ENCODE measurements at regions not wholly inside any gene's neighbourhood (a gene's known extent, or its start where the extent isn't known, plus 50 kb on each side); places are given as distances from the start of the nearest gene placed in this dataset.

DNA sequence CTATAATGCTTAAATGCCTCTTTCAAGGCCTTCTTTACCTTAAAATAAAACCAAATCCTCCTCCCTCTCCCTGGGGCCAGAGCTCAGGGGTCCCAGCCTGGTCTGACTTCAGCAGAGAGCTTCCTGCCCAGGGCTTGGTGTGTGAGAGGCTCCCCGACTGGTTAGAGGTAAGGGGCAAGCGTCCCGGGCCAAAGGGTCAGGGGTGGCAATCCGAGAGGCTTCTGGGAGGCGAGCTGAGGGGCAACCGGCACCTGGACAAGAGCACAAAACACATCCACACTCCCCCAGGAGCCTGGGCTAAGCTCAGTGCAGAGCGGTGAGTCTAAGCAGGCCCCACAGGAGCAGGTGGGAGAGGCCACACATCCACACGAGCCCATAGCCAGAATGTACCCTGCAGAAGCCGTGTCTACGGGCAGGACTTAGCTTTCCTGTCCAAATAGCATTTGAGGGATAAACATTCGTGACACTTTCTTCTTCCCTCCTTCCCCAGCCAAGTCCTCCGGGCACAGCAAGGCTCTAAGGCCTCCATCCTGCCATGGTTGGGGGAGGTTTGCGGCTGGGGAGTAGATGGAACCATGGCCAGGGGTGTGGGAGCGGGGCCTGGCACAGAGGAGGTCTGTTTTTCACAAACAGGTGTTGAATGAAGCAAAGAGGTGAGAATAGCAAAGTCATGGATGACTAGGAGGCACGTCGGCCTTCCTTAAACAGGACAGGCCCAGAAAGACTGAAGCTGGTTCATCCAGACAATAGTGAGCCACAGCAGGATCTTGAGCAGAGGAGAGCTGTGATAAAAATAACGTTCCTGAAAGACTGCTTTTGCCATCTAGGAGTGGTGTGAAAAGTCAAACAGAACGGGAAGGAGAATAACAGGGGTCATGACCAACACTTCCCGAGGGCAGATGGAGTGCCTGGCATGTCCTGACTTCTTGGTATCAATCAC lies 98.7 kb upstream of the IQSEC1 start:
- no peak for DNase-seq

DNA sequence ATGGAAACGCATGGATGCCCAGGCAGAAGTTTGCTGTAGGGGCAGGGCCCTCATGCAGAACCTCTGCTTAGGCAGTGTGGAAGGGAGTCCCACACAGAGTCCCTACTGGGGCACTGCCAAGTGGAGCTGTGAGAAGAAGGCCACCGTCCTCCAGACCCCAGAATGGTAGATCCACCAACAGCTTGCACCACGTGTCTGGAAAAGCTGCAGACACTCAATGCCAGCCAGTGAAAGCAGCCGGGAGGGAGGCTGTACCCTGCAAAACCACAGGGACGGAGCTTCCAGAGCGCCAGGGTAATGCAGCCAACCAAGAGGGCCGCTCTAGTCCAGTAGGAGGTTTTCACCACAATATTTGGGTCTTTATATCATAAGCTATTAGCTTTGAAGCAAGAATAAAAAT lies 97.1 kb upstream of the IQSEC1 start:
- no peak for DNase-seq

- DNase-seq: no peak
These were observed 95.2 kb upstream of the IQSEC1 start for GRCh38 chr3:13168391-13168790.

DNA sequence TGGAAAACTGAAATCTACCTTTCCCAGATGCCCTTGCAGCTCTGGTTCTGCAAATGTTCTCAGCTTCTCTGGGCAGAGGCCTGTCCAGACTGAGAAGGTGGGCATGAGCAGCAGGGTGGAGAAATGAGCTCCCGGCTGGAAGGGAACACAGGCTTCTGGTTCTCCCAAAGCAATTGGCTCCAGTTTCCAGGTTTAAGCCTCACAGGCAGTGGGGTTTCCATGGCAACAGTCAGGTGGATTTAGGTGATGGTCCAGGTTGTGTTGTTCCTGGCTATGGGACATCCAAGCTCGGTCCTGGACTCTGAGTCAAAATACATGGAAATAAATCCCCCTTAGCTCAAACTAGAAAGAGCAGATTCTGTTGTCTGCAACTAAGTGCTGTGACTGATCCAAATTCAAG lies 94.6 kb upstream of the IQSEC1 start:
- no peak for DNase-seq

GRCh38 chr3:13167064-13167743 lies 94.0 kb upstream of the IQSEC1 start:
- no peak for DNase-seq

DNA sequence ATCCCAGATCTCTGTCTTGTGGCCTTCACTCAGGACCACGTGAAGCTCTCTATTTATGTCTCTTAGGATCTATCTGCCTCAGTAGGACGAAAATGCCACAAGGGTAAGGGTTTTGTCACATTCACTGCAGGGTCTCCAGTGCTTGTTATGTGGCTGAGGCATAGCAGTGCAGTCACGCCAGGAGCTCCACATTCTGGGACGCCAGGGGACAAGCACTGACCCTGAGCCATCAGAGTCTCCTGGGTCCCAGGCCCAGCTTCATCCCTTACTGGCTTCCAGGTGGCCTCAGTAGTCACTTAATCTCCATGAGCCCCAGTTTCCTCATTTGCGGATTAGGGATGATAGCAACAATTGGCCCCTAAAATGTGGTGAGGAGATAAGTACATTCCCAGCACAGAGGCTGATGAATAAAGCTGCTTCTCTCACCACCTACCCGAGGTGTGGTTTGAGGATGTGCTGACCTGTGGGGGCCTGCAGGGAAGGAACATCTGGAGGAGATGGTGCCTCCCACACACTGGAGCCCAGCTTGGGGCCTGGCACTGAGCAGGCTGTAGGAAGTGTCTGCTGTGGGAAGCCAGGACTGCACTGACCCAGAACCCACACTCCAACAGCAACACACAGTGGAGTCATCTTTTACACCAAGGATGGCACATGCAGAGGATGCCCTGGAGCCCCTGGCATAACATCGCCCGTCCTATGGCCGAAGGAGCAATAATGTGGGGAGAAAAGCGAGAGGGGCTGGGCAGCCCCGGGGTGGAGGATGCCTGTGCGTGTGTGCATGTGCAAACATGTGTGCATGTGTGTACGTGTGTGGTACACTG lies 93.2 kb upstream of the IQSEC1 start:
- no peak for DNase-seq

DNA sequence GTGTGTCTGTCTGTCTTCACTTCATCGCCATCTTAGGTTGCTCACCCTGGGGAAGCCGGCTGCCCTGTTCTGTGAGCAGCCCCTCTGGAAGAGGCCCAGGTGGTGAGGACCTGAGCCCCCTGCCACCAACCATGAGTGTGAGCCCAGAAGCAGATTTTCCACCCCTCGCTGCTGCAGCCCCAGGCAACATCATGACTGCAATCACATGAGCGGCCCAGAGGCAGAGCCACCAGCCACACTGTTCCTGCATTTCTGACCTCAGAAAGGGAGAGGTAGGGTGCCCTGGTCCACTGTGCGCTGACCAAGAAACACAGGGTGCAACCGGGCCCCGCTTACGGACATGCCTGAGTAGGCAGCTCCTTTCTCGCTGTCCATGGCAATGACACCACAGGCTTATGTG lies 92.3 kb upstream of the IQSEC1 start:
- DNase-seq: no peak

GRCh38 chr3:13164893-13165492 lies 91.8 kb upstream of the IQSEC1 start:
- DNase-seq: no peak

DNA sequence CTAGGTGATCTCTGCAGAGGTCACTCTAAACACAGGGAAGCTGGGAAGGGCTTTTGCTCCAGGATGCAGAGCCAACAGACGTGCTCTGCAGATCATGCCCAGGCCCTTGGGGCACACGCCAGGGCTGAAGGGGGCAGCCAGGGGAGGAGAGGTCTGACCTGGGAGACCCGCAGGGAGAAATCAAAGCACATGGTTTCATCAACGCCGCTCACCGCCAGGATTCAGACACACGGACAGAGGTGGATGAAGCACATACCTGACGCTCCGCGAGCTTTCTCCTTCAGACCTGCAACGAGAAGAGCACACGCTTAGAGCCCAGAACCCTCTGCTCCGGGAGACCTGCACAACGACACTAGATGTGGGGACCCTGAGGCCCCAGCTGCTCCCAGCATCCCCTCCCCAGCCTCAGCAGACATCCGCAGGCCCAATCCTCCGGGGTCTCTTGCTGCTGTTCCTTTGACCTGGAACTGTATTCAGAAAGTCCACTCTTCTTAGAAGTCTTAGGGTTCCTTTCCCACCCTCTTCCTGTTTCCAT lies 90.7 kb upstream of the IQSEC1 start:
- DNase-seq: no peak

GRCh38 chr3:13162549-13163320 lies 89.5 kb upstream of the IQSEC1 start:
- DNase-seq: no peak

DNA sequence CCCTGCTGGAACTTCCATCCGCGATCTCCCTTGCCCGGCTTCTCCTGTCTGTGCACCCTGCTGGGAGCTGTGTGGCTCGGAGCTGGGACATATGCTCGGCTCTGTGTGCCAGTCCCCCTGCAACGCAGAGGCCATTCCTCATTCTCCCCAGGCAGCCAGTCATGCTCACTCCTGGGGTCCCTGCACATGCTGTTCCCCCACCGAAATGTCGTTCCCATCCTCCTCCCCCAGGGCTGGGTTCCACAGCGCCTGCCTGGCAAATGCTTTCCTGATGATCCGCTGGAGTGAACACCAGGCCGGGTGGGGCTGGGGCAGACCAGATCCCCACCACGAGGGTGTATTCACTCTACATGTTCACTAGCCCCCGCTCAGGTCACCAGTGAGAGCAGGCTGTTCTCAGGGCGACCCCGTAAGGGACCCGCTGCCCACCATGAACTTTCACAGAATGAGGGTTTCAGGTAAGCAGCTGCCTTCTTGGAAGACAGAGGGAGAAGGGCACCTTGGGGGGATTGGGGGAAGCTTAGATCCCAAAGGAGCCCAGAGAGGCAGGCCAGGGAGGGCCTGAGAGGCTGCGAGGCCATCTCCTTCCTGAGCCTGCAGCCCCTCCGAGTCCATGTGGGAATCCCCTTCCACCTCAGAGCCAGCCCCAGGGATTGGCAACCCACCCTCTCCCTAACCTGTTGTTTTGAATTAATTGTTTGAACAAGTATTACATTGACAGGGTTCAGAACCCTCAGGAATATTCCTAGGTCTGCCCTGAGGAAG lies 88.7 kb upstream of the IQSEC1 start:
- no peak for DNase-seq

- no peak for DNase-seq
These were observed 88.0 kb upstream of the IQSEC1 start for GRCh38 chr3:13161021-13161759.

GRCh38 chr3:13160619-13161018 lies 87.4 kb upstream of the IQSEC1 start:
- DNase-seq: no peak

- DNase-seq: no peak
These were observed 86.7 kb upstream of the IQSEC1 start for GRCh38 chr3:13159890-13160289.

DNA sequence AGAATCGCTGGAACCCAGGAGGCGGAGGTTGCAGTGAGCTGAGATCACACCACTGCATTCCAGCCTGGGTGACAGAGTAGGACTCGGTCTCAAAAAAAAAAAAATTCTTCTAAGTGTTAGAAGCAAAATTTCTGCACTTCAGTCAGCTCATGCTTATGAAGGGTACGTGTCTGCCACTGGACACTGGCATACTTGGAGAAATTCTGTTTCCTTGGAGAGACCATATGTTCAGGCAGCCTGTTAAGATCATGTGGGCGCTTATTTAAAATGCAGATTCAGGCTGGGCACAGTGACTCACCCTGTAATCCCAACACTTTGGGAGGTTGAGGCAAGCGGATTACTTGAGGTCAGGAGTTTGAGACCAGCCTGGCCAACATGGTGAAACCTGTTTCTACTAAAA lies 85.6 kb upstream of the IQSEC1 start:
- DNase-seq: no peak

DNA sequence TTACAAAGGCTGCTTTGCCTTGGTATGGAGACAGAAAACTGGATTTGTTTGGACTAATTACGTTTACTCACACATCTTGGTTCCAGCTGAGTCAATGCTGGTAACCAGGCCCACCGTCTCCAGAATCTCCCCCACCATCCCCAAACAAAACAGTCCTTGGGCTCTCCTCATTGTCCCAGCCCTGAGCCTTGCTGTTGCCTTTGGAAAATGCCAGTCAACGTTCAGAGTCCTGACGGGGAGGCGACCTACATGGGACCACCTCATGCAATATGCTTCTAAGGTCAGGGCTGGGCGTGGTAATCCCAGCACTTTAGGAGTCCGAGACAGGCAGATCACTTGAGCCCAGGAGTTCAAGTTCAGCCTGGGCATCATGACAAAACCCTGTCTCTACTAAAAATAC lies 85.2 kb upstream of the IQSEC1 start:
- no peak for DNase-seq

DNA sequence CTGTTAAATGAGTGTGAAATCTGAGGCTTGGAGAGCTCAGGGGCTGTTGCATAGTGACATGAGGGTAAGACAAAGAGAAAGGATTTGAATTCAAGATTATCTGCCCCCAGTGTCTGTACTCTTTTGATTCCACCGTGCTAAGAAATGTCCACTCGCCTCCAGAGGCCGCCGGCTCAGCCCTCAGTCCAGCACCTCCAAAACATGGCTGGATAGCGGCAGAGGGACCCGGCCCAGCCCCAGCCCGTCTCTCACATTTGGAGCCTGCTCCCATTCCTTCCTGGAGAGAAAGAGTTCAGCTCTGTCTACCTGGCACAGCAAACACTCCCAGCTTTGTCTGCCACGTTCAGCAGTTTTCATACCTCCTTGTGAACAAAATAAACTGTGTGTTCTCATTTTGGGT lies 84.8 kb upstream of the IQSEC1 start:
- DNase-seq: no peak

- DNase-seq: no peak
These were observed 79.8 kb upstream of the IQSEC1 start for GRCh38 chr3:13152826-13153710.

DNA sequence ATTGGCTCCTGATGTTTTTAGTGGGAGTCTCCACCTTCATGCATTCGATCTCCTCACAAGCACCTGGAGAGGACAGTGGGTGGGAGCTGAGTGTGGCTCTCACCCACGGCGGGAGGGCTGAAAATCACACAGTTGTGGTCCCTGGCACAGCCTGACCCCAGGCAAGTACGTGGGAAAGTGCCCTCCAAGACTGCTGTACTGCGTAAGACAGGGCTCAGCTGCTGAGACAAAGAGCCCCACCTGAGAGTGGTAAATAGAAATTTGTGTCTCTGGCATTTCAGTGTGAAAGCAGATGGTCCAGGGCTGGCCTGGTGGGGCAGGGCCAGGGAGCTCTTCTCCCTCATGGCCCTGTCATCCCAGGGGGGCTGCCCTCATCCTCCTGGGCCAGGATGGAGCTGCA lies 77.4 kb upstream of the IQSEC1 start:
- DNase-seq: no peak
